Fibroblast of villous mesenchyme (primary cell): ENCODE measurements at regions not wholly inside any gene's neighbourhood (a gene's known extent, or its start where the extent isn't known, plus 50 kb on each side); places are given as distances from the start of the nearest gene placed in this dataset.
"Not testable (repeated sequence)": the region's sequence is repeated elsewhere in the genome, so short reads cannot be mapped to it uniquely, and the experiment has no call there.

Source experiments
- DNase-seq: peaks from one replicate; pipeline ENCODE4 v3.0.0-alpha.2; 2010; ENCODE audit warnings: low read depth
- H3K4me3 ChIP-seq: 2 replicates; pipeline ENCODE4 v1.5.1; 2011; ENCODE audit warnings: low read depth, mild to moderate bottlenecking, low read length
- CTCF ChIP-seq: IDR thresholded peaks from 2 replicates; pipeline ENCODE4 v1.5.1; 2012; ENCODE audit warnings: low read depth, mild to moderate bottlenecking, low read length; ENCODE audit not compliant: insufficient read depth

GRCh38 chr11:70892889-70893288 lies 359.5 kb downstream of the SHANK2 start:
- no peak for TF ChIP-seq CTCF
- H3K4me3 ChIP-seq = no peak overlapping the region
- DNase-seq = no peak

- TF ChIP-seq CTCF = no peak
- no peak overlapping the region for H3K4me3 ChIP-seq
- DNase-seq = no peak
Observed at GRCh38 chr11:70894566-70895365, 357.6 kb downstream of the SHANK2 start.

GRCh38 chr11:70895366-70895670 lies 357.1 kb downstream of the SHANK2 start:
- TF ChIP-seq CTCF = no peak
- DNase-seq = no peak

GRCh38 chr11:70897429-70897828 lies 354.9 kb downstream of the SHANK2 start:
- TF ChIP-seq CTCF = no peak
- H3K4me3 ChIP-seq = no peak overlapping the region
- DNase-seq = no peak

More at GRCh38 chr11:70895366-70895670, 357.1 kb downstream of the SHANK2 start:
- H3K4me3 ChIP-seq = no peak overlapping the region

GRCh38 chr11:70899616-70900015 lies 352.8 kb downstream of the SHANK2 start:
- no peak overlapping the region for H3K4me3 ChIP-seq
- no peak for DNase-seq
- TF ChIP-seq CTCF = no peak

- no peak overlapping the region for H3K4me3 ChIP-seq
- no peak for DNase-seq
- TF ChIP-seq CTCF = no peak
Observed at GRCh38 chr11:70900540-70900939, 351.8 kb downstream of the SHANK2 start.

GRCh38 chr11:70901951-70902521 lies 350.3 kb downstream of the SHANK2 start:
- no peak overlapping the region for H3K4me3 ChIP-seq
- peak; percentile 29 for DNase-seq
- no peak for TF ChIP-seq CTCF

- not testable (repeated sequence) for DNase-seq, H3K4me3 ChIP-seq
Observed at GRCh38 chr11:70903229-70903628, 349.1 kb downstream of the SHANK2 start.
